Mucosa of rectum (tissue), 2 donors: ENCODE measurements at regions not wholly inside any gene's neighbourhood (a gene's known extent, or its start where the extent isn't known, plus 50 kb on each side); places are given as distances from the start of the nearest gene placed in this dataset.
"Not testable (repeated sequence)": the region's sequence is repeated elsewhere in the genome, so short reads cannot be mapped to it uniquely, and the experiment has no call there.

ENCODE experiments used
- H3K27ac ChIP-seq, 2 donors: one replicate each; pipeline ENCODE4 v1.7.0; 2013; ENCODE audit warnings: inconsistent platforms in 2 of 2, low read depth in 2 of 2, low read length in 2 of 2
- H3K27me3 ChIP-seq, 2 donors: one replicate each; pipeline ENCODE4 v1.7.0; 2013; ENCODE audit warnings: low read length in 2 of 2; ENCODE audit not compliant: control insufficient read depth in 2 of 2, insufficient read depth in 2 of 2
- H3K36me3 ChIP-seq, 2 donors: one replicate each; pipeline ENCODE4 v1.7.0; 2013; ENCODE audit warnings: low read length in 2 of 2; ENCODE audit not compliant: control insufficient read depth in 2 of 2, insufficient read depth in 2 of 2
- H3K4me1 ChIP-seq, 2 donors: one replicate each; pipeline ENCODE4 v1.7.0; 2013; ENCODE audit warnings: low read length in 2 of 2, mild to moderate bottlenecking in 1 of 2; ENCODE audit not compliant: control insufficient read depth in 2 of 2, insufficient read depth in 2 of 2
- H3K4me3 ChIP-seq, 2 donors: one replicate each; pipeline ENCODE4 v1.7.0; 2013; ENCODE audit warnings: low read length in 2 of 2
- H3K9ac ChIP-seq, 2 donors: one replicate each; pipeline ENCODE4 v1.7.0; 2013; ENCODE audit warnings: low read length in 2 of 2, low read depth in 1 of 2, mild to moderate bottlenecking in 1 of 2
- H3K9me3 ChIP-seq, 2 donors: one replicate each; pipeline ENCODE4 v1.7.0; 2013; ENCODE audit warnings: low read length in 2 of 2; ENCODE audit not compliant: control insufficient read depth in 2 of 2
- donor health status: healthy.
- donor health status: Normal muscosa, but diverticular disease.

DNA sequence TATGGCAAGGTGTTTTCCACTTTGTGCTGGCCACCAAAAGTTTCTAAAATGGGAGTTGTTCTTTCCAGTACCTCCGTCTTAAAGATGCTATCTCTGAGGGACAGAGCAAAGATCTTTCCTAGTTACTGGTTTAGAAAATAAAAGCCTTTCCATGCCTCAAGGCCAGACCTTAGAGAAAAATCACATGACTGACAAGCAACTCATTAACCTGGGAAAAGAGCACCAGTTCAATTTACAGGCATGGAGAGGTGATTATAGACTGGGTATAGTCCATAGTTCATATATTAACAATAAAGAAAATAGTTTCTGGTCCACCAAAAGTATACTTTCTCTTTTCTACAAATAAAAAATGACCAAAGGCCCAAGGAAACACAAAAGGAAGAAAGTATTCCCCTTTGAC is 230.7 kb downstream of the TOX3 start:
- H3K4me3 ChIP-seq, result no peak overlapping the region

DNA sequence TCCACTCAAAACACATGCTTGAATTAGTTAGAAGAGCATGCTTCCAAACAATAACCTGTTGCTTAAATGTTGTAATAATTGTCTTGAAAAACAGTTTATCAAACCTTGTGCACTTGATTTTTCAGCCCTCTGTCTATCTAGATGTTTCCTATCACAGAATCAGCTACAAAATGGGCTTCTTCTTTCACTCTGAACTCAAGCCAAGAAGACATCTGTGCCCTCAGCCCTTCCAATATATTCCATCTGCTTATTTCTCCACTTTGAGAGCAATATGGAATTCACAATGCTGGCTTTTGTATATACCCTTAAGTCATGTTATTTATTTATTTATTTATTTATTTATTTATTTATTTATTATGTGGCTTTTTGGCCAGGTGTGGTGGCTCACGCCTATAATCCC is 234.2 kb downstream of the TOX3 start:
- H3K27me3 ChIP-seq, result no peaks in the 10 kb centered on the region
- H3K4me3 ChIP-seq, result no peak overlapping the region

More for the DNA sequence above, 230.7 kb downstream of the TOX3 start:
- Histone ChIP-seq H3K27ac (no peak overlapping the region), H3K36me3 (no peaks in the 10 kb centered on the region), H3K27me3 (no peaks in the 10 kb centered on the region), H3K9ac (no peak overlapping the region), H3K4me1 (no peaks in the 10 kb centered on the region), H3K9me3 (no peaks in the 10 kb centered on the region)

DNA sequence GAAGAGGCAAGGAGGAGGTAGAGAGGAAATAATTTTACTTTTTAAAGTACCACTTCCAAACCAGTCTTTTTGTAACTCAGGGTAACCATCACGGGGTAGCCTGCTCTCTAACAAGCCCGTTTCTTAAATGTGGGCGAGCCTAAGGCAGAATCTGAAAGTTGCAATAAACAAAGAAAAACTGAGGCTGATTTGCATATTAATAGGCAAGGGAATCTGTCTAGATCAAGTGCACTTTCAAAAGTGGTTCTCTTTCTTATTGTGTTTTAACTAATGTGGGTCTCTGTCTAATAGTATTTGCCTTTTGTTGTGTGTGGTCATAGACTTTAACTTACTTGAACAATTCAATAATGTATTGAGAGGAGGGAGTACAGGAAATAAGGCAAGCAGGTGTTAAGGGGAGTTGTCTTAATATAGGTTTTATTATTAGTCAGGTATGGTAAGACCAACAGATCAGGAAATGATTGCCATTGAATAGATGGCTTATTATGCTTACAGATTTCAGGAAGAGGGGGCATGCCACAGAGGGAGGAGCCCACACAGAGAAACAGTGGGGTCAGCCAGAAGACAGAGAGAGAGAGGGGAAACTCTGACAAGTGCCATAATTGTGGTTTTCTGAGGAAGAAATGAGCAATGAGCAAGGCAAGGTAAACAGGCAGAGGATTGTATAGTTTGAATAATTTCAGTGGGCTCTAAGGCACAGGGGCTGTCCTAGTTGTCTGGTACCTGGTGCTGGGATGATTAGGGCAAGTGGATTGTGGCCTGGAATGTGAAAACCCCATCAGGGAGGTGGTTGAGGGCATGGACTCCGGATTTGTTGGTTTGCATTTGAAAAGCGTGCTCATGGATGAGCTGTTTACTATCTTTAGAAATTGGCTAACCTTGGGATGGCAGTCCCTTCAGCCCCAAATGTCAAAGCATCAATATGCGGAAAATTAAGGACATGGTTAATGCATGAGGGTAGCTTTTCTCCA is 237.2 kb downstream of the TOX3 start:
- Histone ChIP-seq H3K4me3 (no peak overlapping the region), H3K9me3 (no peaks in the 10 kb centered on the region), H3K27me3 (no peaks in the 10 kb centered on the region), H3K36me3 (no peaks in the 10 kb centered on the region), H3K9ac (no peak overlapping the region), H3K27ac (no peak overlapping the region), H3K4me1 (no peaks in the 10 kb centered on the region)

More for the DNA sequence above, 234.2 kb downstream of the TOX3 start:
- no peaks in the 10 kb centered on the region for H3K4me1 ChIP-seq
- no peaks in the 10 kb centered on the region for H3K9me3 ChIP-seq
- H3K27ac ChIP-seq, result no peak overlapping the region
- H3K9ac ChIP-seq, result no peak overlapping the region
- no peaks in the 10 kb centered on the region for H3K36me3 ChIP-seq

DNA sequence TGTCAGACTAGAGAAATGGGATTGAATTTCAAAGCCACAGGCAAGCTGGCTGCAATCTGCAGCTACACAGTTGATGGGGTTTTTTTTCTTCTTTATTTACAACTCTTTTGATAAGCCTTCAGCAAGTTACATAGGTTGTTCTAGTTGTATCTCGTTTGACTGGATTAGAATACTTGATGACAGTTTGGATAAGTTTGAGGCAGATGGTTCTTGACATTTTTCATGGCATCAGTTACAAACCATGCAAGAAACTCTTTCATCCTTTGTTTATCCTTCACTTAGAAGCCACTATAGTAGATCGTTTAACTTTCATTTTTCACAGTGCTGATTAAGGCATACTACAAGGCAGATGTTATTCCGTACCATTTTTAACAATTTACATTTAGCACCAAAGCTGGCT is 238.9 kb downstream of the TOX3 start:
- Histone ChIP-seq H3K9me3 (no peaks in the 10 kb centered on the region), H3K4me3 (no peak overlapping the region), H3K27ac (no peak overlapping the region), H3K9ac (no peak overlapping the region), H3K36me3 (no peaks in the 10 kb centered on the region), H3K27me3 (no peaks in the 10 kb centered on the region), H3K4me1 (no peaks in the 10 kb centered on the region)

DNA sequence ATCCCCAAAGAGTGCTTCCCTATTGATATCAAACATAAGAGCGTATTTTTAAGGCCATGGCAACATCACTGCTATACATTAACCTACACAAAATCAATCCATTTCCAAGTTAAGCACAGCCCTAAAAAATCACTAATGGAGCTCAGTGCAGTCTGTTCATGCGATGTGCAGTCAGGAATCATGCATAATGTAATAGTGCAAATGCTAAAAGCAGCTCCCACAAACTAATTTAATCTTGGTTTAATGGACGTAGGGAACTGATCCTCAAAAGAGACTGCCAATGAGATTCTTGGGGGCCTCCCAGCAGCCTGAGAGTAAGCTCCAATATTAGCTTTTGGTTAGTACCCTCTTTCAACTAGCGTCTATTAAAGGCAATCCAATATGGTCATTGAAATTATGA is 245.9 kb downstream of the TOX3 start:
- Histone ChIP-seq H3K27me3 (no peaks in the 10 kb centered on the region), H3K27ac (no peak overlapping the region), H3K4me3 (no peak overlapping the region), H3K36me3 (no peaks in the 10 kb centered on the region), H3K9ac (no peak overlapping the region), H3K9me3 (no peaks in the 10 kb centered on the region), H3K4me1 (no peaks in the 10 kb centered on the region)

DNA sequence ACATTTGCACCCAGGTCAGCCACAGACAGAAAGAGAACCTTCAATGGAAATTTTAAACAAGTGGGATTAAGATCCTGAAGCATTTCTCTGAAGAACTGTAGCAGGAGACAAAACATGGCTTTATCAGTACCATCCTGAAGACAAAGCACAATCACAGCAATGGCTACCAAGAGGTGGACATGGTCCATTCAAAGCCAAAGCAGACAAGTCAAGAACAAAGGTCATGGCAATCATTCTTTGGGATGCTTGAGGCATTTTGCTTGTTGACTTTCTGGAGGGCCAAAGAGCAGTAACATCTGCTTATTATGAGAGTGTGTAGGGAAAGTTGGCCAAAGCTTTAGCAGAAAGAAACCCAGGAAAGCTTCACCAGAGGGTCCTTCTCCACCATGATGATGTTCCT is 248.2 kb downstream of the TOX3 start:
- Histone ChIP-seq H3K4me3 (no peak overlapping the region), H3K36me3 (no peaks in the 10 kb centered on the region), H3K27ac (no peak overlapping the region), H3K9me3 (no peaks in the 10 kb centered on the region), H3K9ac (no peak overlapping the region), H3K27me3 (no peaks in the 10 kb centered on the region), H3K4me1 (no peaks in the 10 kb centered on the region)

DNA sequence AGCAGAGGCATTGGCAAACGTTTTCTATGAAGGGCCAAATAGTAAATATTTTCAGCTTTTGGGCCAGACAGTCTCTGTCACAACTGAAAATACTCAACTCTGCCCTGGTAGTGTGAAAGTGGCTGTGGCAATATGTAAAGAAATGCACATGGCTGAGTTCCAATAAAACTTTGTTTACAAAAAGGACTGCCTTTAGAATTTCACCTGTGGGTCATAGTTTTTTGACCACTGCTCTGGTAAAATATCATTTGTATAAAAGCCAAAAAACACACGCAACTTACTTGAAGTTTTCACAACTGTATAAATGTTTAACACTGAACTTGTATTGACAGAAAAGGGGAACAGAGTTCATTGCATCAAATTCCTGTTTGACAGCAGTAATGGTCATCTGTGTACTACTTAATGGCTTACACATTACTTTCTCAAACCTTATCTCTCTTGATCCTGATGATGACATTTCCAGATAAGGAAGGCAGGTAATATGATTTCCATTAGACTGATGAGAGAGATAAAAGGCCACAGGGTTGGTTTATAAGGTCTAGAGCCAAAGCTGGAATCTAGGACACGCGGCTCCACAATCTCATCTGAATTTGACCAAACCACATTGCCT is 250.1 kb downstream of the TOX3 start:
- not testable (repeated sequence) for H3K4me1 ChIP-seq, H3K27me3 ChIP-seq, H3K4me3 ChIP-seq, H3K9ac ChIP-seq, H3K36me3 ChIP-seq, H3K9me3 ChIP-seq, H3K27ac ChIP-seq

DNA sequence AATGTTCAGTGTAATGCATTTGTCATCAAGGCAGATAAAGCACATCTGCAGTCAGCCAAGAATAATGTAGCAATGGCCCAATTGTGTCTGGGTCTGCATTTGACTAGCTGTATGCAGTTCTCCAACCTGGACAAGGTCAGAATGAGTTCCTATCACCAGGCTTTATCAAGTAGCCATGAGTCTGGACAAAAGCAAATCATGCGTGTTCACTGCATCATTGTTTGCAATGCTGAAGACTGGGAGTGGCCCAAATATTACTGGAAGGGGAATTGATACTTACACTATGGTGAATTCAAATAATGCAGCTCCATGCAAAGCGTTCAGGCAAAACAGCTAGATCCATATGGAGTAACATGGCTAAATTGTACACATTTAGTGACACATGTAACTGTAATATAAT is 250.9 kb downstream of the TOX3 start:
- no peaks in the 10 kb centered on the region for H3K9me3 ChIP-seq

DNA sequence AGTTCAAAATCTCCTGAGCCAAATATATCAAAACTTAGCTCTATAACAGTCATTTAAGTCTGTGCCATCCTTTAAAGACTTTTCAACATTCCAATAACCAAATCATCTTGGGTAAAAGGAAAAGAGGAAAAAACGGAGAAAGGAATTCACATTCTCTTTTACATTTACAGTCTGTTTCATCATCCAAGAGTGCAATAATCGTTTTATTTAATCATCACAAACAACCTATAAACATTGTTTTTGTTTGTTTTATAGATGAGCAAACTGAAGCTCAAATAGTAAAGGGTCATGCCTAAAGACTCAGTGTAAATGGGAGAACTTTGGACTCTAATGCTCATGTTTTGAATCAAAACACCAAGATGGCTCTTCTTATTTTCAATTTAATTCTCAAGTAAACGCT is 252.3 kb downstream of the TOX3 start:
- Histone ChIP-seq H3K4me3 (no peak overlapping the region), H3K36me3 (no peaks in the 10 kb centered on the region), H3K4me1 (no peaks in the 10 kb centered on the region), H3K9ac (no peak overlapping the region), H3K9me3 (no peaks in the 10 kb centered on the region), H3K27ac (no peak overlapping the region), H3K27me3 (no peaks in the 10 kb centered on the region)

More for the DNA sequence above, 250.9 kb downstream of the TOX3 start:
- Histone ChIP-seq H3K9ac (no peak overlapping the region), H3K4me3 (no peak overlapping the region), H3K27me3 (no peaks in the 10 kb centered on the region), H3K4me1 (no peaks in the 10 kb centered on the region), H3K27ac (no peak overlapping the region), H3K36me3 (no peaks in the 10 kb centered on the region)

DNA sequence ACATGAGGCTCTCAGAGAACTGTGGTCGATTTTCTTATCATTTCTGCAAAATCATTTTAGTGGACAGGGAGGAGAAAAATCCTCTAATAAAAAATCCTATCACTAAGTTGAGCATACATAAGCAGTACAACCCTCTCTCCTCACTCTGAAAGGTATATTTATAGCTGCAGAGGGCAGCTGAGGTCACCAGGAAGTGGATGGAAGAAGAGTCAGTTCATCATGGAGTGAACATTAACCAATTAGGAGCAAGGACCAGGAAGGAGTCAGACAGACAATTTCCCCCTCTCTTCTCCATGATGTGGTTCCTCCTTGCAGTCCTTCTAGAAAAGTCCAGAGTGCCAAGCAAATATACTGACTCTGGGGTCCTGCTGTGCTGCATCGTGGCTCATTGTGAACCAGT is 253.7 kb downstream of the TOX3 start:
- no peaks in the 10 kb centered on the region for H3K36me3 ChIP-seq
- no peak overlapping the region for H3K9ac ChIP-seq
- no peak overlapping the region for H3K27ac ChIP-seq
- H3K4me3 ChIP-seq, result no peak overlapping the region
- no peaks in the 10 kb centered on the region for H3K27me3 ChIP-seq
- no peaks in the 10 kb centered on the region for H3K4me1 ChIP-seq
- no peaks in the 10 kb centered on the region for H3K9me3 ChIP-seq
